HCT116 (cell line): ENCODE measurements at regions not wholly inside any gene's neighbourhood (a gene's known extent, or its start where the extent isn't known, plus 50 kb on each side); places are given as distances from the start of the nearest gene placed in this dataset.
A peak's percentile ranks its signal among the peaks of the same experiment; 100 is the strongest.

Source experiments
- ATAC-seq: fragments of 200-7000 bp; cut with Tn5 transposase; 2 replicates; pipeline ENCODE4 v1.9.1; 2020; ENCODE audit warnings: mild to moderate bottlenecking, moderate library complexity
- BruUV-seq: library from RNA; stranded (reverse); fragments of 400-500 nt; replicated peaks from 2 replicates; lab custom pipeline; 2021; lab: Mats Ljungman, UMichigan
- CTCF ChIA-PET: fragments of 300-600 bp; sonication (Branson Sonifier 250); formaldehyde crosslinking; loops from one replicate; lab custom pipeline; 2021; ENCODE audit warnings: antibody characterized with exemption; lab: Charles Lee
- POLR2A ChIA-PET: fragments of 300-600, 350-600 bp; sonication (Branson Sonifier 250); formaldehyde crosslinking; loops from one replicate; lab custom pipeline; 2021; ENCODE audit warnings: antibody characterized with exemption; lab: Charles Lee
- RAD21 ChIA-PET, 2 experiments: fragments of 300-600 bp; sonication (Branson Sonifier 250); formaldehyde crosslinking; loops; one replicate each; lab custom pipeline; 2023; ENCODE audit warnings: low total read pairs in 2 of 2; ENCODE audit not compliant: uncharacterized antibody in 2 of 2, unreplicated experiment in 2 of 2, low non-redundant PET in 1 of 2; lab: Charles Lee
- DNase-seq: peaks from one replicate; pipeline ENCODE4 v3.0.0-alpha.2; 2010; ENCODE audit warnings: low read depth, low spot score
- H2AFZ ChIP-seq: fragments of 200-600 bp; shearing (Covaris generic), sonication (generic); 2 replicates; pipeline ENCODE4 v1.6.1; 2017; ENCODE audit warnings: low read depth, mixed run types, mixed read lengths, antibody characterized with exemption, low read length; ENCODE audit not compliant: poor library complexity, severe bottlenecking
- H3K27ac ChIP-seq: 2 replicates; pipeline ENCODE4 v1.5.1; 2012; ENCODE audit warnings: low read depth, low read length
- H3K27me3 ChIP-seq: fragments of 200-600 bp; sonication (generic); 2 replicates; pipeline ENCODE4 v1.6.1; 2016; ENCODE audit warnings: mixed run types, low read length, mixed read lengths; ENCODE audit not compliant: insufficient read depth
- H3K36me3 ChIP-seq, 2 experiments: fragments of 200-500 bp in 1 of 2; fragments of 200-600 bp in 1 of 2; sonication (Bioruptor generic) in 1 of 2; sonication (generic) in 1 of 2; 2 replicates each; pipeline versions ENCODE4 v1.5.1 to v1.6.1; 2014 to 2016; ENCODE audit warnings: low read length in 2 of 2, inconsistent platforms in 1 of 2, mixed read lengths in 1 of 2, mixed run types in 1 of 2; ENCODE audit not compliant: insufficient read depth in 2 of 2, control insufficient read depth in 1 of 2
- H3K4me1 ChIP-seq, 2 experiments: fragments of 200-600 bp in 1 of 2; sonication (generic) in 1 of 2; 2 replicates each; pipeline versions ENCODE4 v1.5.1 to v1.6.1; 2012 to 2017; ENCODE audit warnings: low read length in 2 of 2, inconsistent platforms in 1 of 2, mild to moderate bottlenecking in 1 of 2, mixed read lengths in 1 of 2, mixed run types in 1 of 2, moderate library complexity in 1 of 2; ENCODE audit not compliant: insufficient read depth in 2 of 2, control insufficient read depth in 1 of 2
- H3K4me2 ChIP-seq: fragments of 200-600 bp; sonication (generic); 2 replicates; pipeline ENCODE4 v1.6.1; 2017; ENCODE audit warnings: mixed run types, low read length, mixed read lengths
- H3K4me3 ChIP-seq, 2 experiments: fragments of 200-600 bp in 1 of 2; sonication (generic) in 1 of 2; replicated peaks in 1 of 2; 2 replicates each; pipeline ENCODE4 v1.5.1; 2011 to 2016; ENCODE audit warnings: low read length in 2 of 2, control low read depth in 1 of 2, low read depth in 1 of 2, mild to moderate bottlenecking in 1 of 2, mixed read lengths in 1 of 2, mixed run types in 1 of 2
- H3K79me2 ChIP-seq: fragments of 200-600 bp; sonication (generic); 2 replicates; pipeline ENCODE4 v1.6.1; 2017; ENCODE audit warnings: mild to moderate bottlenecking, mixed run types, low read length, moderate library complexity, mixed read lengths; ENCODE audit not compliant: insufficient read depth
- H3K9ac ChIP-seq: fragments of 200-600 bp; sonication (generic); 2 replicates; pipeline ENCODE4 v1.6.1; 2016; ENCODE audit warnings: low read length, mixed read lengths
- H3K9me2 ChIP-seq: fragments of 200-600 bp; sonication (generic), shearing (Covaris generic); 2 replicates; pipeline ENCODE4 v1.6.1; 2017; ENCODE audit warnings: mixed run types, mild to moderate bottlenecking, moderate library complexity; ENCODE audit not compliant: insufficient read depth
- H3K9me3 ChIP-seq, 2 experiments: fragments of 200-500 bp in 1 of 2; fragments of 200-600 bp in 1 of 2; sonication (Bioruptor generic) in 1 of 2; sonication (generic) in 1 of 2; 2 replicates each; pipeline ENCODE4 v1.6.1; 2014 to 2017; ENCODE audit warnings: low read length in 2 of 2, mixed read lengths in 2 of 2, inconsistent platforms in 1 of 2, low read depth in 1 of 2, mild to moderate bottlenecking in 1 of 2, mixed run types in 1 of 2, moderate library complexity in 1 of 2; ENCODE audit not compliant: control insufficient read depth in 1 of 2, insufficient read depth in 1 of 2
- H4K20me1 ChIP-seq: fragments of 200-600 bp; sonication (generic), shearing (Covaris generic); 2 replicates; pipeline ENCODE4 v1.6.1; 2017; ENCODE audit warnings: mixed run types, mild to moderate bottlenecking, moderate library complexity; ENCODE audit not compliant: insufficient read depth
- ATF3 ChIP-seq: IDR thresholded peaks from 2 replicates; pipeline ENCODE4 v1.6.1; 2012
- CBX3 ChIP-seq: IDR thresholded peaks from 2 replicates; pipeline ENCODE4 v1.6.1; 2012; ENCODE audit warnings: low read depth
- EGR1 ChIP-seq: IDR thresholded peaks from 2 replicates; pipeline ENCODE4 v1.6.1; 2012; ENCODE audit warnings: low read depth
- FOSL1 ChIP-seq: IDR thresholded peaks from 2 replicates; pipeline ENCODE4 v1.6.1; 2012; ENCODE audit warnings: low read depth
- JUND ChIP-seq: IDR thresholded peaks from 2 replicates; pipeline ENCODE4 v1.6.1; 2012
- MAX ChIP-seq: IDR thresholded peaks from 2 replicates; pipeline ENCODE4 v1.6.1; 2012
- POLR2A ChIP-seq: IDR thresholded peaks from 2 replicates; pipeline ENCODE4 v1.7.0; 2011; ENCODE audit warnings: borderline replicate concordance; ENCODE audit not compliant: insufficient read depth, insufficient read length; ENCODE audit errors: extremely low read depth
- POLR2AphosphoS5 ChIP-seq: IDR thresholded peaks from 2 replicates; pipeline ENCODE4 v1.6.1; 2011; ENCODE audit warnings: mild to moderate bottlenecking, low read depth, low read length, moderate library complexity
- RAD21 ChIP-seq: IDR thresholded peaks from 2 replicates; pipeline ENCODE4 v1.6.1; 2012; ENCODE audit warnings: low read depth, mild to moderate bottlenecking
- REST ChIP-seq: IDR thresholded peaks from 2 replicates; pipeline ENCODE4 v1.6.1; 2012; ENCODE audit warnings: low read depth
- SIN3A ChIP-seq: IDR thresholded peaks from 2 replicates; pipeline ENCODE4 v1.6.1; 2012; ENCODE audit warnings: low read depth
- SP1 ChIP-seq: IDR thresholded peaks from 2 replicates; pipeline ENCODE4 v1.6.1; 2012; ENCODE audit warnings: low read depth
- SRF ChIP-seq: IDR thresholded peaks from 2 replicates; pipeline ENCODE4 v1.6.1; 2012; ENCODE audit warnings: low read depth
- TCF7L2 ChIP-seq: IDR thresholded peaks from 2 replicates; pipeline ENCODE4 v1.7.0; 2011; ENCODE audit warnings: borderline replicate concordance, inconsistent platforms; ENCODE audit not compliant: insufficient read depth, insufficient read length; ENCODE audit errors: extremely low read depth
- YY1 ChIP-seq: IDR thresholded peaks from 2 replicates; pipeline ENCODE4 v1.6.1; 2011; ENCODE audit warnings: low read length, low read depth, moderate library complexity, mild to moderate bottlenecking; ENCODE audit not compliant: insufficient replicate concordance; ENCODE audit errors: extremely low read depth
- ZFX ChIP-seq: fragments of 450-650 bp; IDR thresholded peaks from 2 replicates; pipeline ENCODE4 v1.6.1; 2017
- ZNF274 ChIP-seq: fragments of 200-500 bp; sonication (Bioruptor generic); IDR thresholded peaks from 2 replicates; pipeline ENCODE4 v1.6.1; 2014; ENCODE audit warnings: mild to moderate bottlenecking, low read depth, low read length, inconsistent platforms
- intact Hi-C: fragments of 100-400 bp; cut with micrococcal nuclease; formaldehyde crosslinking; loops from 2 replicates; pipeline ENCODE4 v1.10.0; 2022

GRCh38 chr1:113320272-113320671 lies 70.0 kb upstream of the MAGI3 start:
- ChIA-PET CTCF (no interaction called here), POLR2A (no interaction called here), RAD21 (no interaction called here)
- Histone ChIP-seq H3K27ac (no peak overlapping the region), H2AFZ (peak overlapping the region; percentile 24), H4K20me1 (no peaks in the 10 kb centered on the region), H3K36me3 (no peaks in the 10 kb centered on the region), H3K4me3 (no peak overlapping the region), H3K9me3 (no peaks in the 10 kb centered on the region), H3K4me1 (peaks cover 21 to 34% of the 10 kb centered on the region in 2 experiments), H3K27me3 (no peaks in the 10 kb centered on the region), H3K9ac (no peak overlapping the region), H3K9me2 (no peaks in the 10 kb centered on the region), H3K79me2 (no peaks in the 10 kb centered on the region), H3K4me2 (peak overlapping the region; percentile 40)
- DNase-seq, result no peak
- TF ChIP-seq POLR2AphosphoS5, result no peak
- TF ChIP-seq SIN3A, result no peak
- TF ChIP-seq ATF3, result no peak
- TF ChIP-seq MAX, result no peak
- TF ChIP-seq SP1, result no peak
- no peak for TF ChIP-seq SRF
- no peak for TF ChIP-seq ZFX
- no peak for TF ChIP-seq CBX3
- no peak for TF ChIP-seq ZNF274
- TF ChIP-seq TCF7L2, result no peak
- intact Hi-C loops, result no loop called here
- BruUV-seq, result no TSS peak
- ATAC-seq, result no peak

- RAD21 ChIA-PET, result no interaction called here
- Histone ChIP-seq H4K20me1 (no peaks in the 10 kb centered on the region), H3K79me2 (no peaks in the 10 kb centered on the region), H3K9me2 (no peaks in the 10 kb centered on the region), H3K36me3 (no peaks in the 10 kb centered on the region), H3K4me1 (peaks cover 22 to 38% of the 10 kb centered on the region in 2 experiments), H2AFZ (peak overlapping the region; percentile 41), H3K9ac (no peak overlapping the region), H3K9me3 (no peaks in the 10 kb centered on the region), H3K27me3 (no peaks in the 10 kb centered on the region), H3K4me2 (no peak overlapping the region), H3K27ac (no peak overlapping the region), H3K4me3 (no peak overlapping the region)
- DNase-seq, result no peak
- intact Hi-C loops, result no loop called here
- no peak for ATAC-seq
- TF ChIP-seq YY1, result no peak
- no peak for TF ChIP-seq EGR1
- no peak for TF ChIP-seq RAD21
- no peak for TF ChIP-seq REST
- TF ChIP-seq FOSL1, result no peak
- no peak for TF ChIP-seq CBX3
- TF ChIP-seq POLR2AphosphoS5, result no peak
- TF ChIP-seq SIN3A, result no peak
- no peak for TF ChIP-seq POLR2A
- no peak for TF ChIP-seq MAX
- TF ChIP-seq JUND, result no peak
- no peak for TF ChIP-seq TCF7L2
- CTCF ChIA-PET, result no interaction called here
- POLR2A ChIA-PET, result no interaction called here
- BruUV-seq, result no TSS peak
Measured at GRCh38 chr1:113320972-113321680, 69.2 kb upstream of the MAGI3 start.
